HG03558 (cell line): ENCODE measurements at regions not wholly inside any gene's neighbourhood (a gene's known extent, or its start where the extent isn't known, plus 50 kb on each side); places are given as distances from the start of the nearest gene placed in this dataset.
"Not testable (repeated sequence)": the region's sequence is repeated elsewhere in the genome, so short reads cannot be mapped to it uniquely, and the experiment has no call there.

Experiments
- ATAC-seq: cut with Tn5 transposase; IDR thresholded peaks from one replicate; pipeline ENCODE4 v1.9.1; 2021; ENCODE audit warnings: moderate number of reproducible peaks; ENCODE audit not compliant: unreplicated experiment; ENCODE audit errors: extremely low read depth

GRCh38 chr18:59980188-59980637, 80.4 kb downstream of the PMAIP1 start:
- ATAC-seq = no peak

GRCh38 chr18:59971871-59972428, 72.2 kb downstream of the PMAIP1 start:
- no peak for ATAC-seq

- ATAC-seq = peak; percentile 68
Measured at GRCh38 chr18:59971144-59971543, 71.3 kb downstream of the PMAIP1 start.

- ATAC-seq = not testable (repeated sequence)
Measured at GRCh38 chr18:59969477-59970028, 69.8 kb downstream of the PMAIP1 start.

- ATAC-seq = no peak
Measured at GRCh38 chr18:59968583-59968982, 68.8 kb downstream of the PMAIP1 start.

GRCh38 chr18:59967878-59968277, 68.1 kb downstream of the PMAIP1 start:
- ATAC-seq = no peak

GRCh38 chr18:59966913-59967312, 67.1 kb downstream of the PMAIP1 start:
- no peak for ATAC-seq

GRCh38 chr18:59963229-59963628, 63.4 kb downstream of the PMAIP1 start:
- ATAC-seq = no peak

GRCh38 chr18:59961070-59961469, 61.3 kb downstream of the PMAIP1 start:
- ATAC-seq = peak; percentile 78

GRCh38 chr18:59960272-59960671, 60.5 kb downstream of the PMAIP1 start:
- no peak for ATAC-seq

- ATAC-seq = no peak
Measured at GRCh38 chr18:59959606-59960005, 59.8 kb downstream of the PMAIP1 start.

- ATAC-seq = no peak
Measured at GRCh38 chr18:59959073-59959472, 59.3 kb downstream of the PMAIP1 start.

- ATAC-seq = no peak
Measured at GRCh38 chr18:59957957-59958356, 58.2 kb downstream of the PMAIP1 start.

GRCh38 chr18:59954755-59955156, 55.0 kb downstream of the PMAIP1 start:
- ATAC-seq = no peak

GRCh38 chr18:59954241-59954640, 54.4 kb downstream of the PMAIP1 start:
- ATAC-seq = no peak
